SJCRH30 (cell line): ENCODE measurements at regions not wholly inside any gene's neighbourhood (a gene's known extent, or its start where the extent isn't known, plus 50 kb on each side); places are given as distances from the start of the nearest gene placed in this dataset.
"Not testable (repeated sequence)": the region's sequence is repeated elsewhere in the genome, so short reads cannot be mapped to it uniquely, and the experiment has no call there.

Experiments used
- DNase-seq, 2 experiments: peaks; one replicate each; pipeline ENCODE4 v3.0.0-alpha.2; 2015 to 2020
- H3K27ac ChIP-seq: fragments of 250-450 bp; sonication (Bioruptor Pico); 2 replicates; pipeline ENCODE4 v1.5.1; 2020; ENCODE audit warnings: mild to moderate bottlenecking, moderate library complexity
- H3K27me3 ChIP-seq: fragments of 250-450 bp; sonication (Bioruptor Pico); 2 replicates; pipeline ENCODE4 v1.5.1; 2020; ENCODE audit warnings: mild to moderate bottlenecking, moderate library complexity
- H3K36me3 ChIP-seq: fragments of 250-450 bp; sonication (Bioruptor Pico); 2 replicates; pipeline ENCODE4 v1.5.1; 2020; ENCODE audit warnings: mild to moderate bottlenecking, moderate library complexity
- H3K4me1 ChIP-seq: fragments of 250-450 bp; sonication (Bioruptor Pico); 2 replicates; pipeline ENCODE4 v1.5.1; 2020; ENCODE audit warnings: mild to moderate bottlenecking, moderate library complexity
- H3K4me3 ChIP-seq: fragments of 250-450 bp; sonication (Bioruptor Pico); 2 replicates; pipeline ENCODE4 v1.5.1; 2020; ENCODE audit warnings: mild to moderate bottlenecking, moderate library complexity
- H3K9me3 ChIP-seq: fragments of 250-450 bp; sonication (Bioruptor Pico); replicated peaks from 2 replicates; pipeline ENCODE4 v1.5.1; 2020; ENCODE audit warnings: mild to moderate bottlenecking, moderate library complexity

DNA sequence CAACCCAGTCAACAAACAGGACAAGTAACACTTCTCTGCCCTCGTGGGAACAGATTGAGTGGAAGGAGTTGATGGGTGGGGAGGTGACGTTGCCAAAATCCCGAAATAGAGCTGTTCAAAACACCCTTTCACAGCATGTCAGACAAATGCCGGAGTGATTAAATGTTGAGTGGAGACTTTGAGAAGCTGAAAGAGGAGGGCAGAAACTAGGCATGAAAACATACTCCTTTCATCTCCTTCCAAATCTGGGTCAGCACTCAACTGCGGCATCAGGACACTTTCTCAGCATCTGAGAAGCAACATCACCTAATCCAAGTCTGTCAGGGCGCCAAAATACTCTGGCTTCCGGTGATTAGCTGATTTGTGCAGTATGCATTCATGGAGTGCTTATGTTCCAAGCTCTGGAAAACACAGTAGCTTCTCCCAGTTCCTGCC lies 51.5 kb upstream of the MRI1 start:
- H3K27me3 ChIP-seq, result 0 out of 2 replicates have a peak, but pooled peaks cover 8% of the 10 kb centered on the region
- no peaks in the 10 kb centered on the region for H3K4me1 ChIP-seq
- no peak overlapping the region for H3K4me3 ChIP-seq
- no peak for DNase-seq
- no peak overlapping the region for H3K27ac ChIP-seq
- H3K36me3 ChIP-seq, result no peaks in the 10 kb centered on the region
- H3K9me3 ChIP-seq, result peaks cover 9% of the 10 kb centered on the region

DNA sequence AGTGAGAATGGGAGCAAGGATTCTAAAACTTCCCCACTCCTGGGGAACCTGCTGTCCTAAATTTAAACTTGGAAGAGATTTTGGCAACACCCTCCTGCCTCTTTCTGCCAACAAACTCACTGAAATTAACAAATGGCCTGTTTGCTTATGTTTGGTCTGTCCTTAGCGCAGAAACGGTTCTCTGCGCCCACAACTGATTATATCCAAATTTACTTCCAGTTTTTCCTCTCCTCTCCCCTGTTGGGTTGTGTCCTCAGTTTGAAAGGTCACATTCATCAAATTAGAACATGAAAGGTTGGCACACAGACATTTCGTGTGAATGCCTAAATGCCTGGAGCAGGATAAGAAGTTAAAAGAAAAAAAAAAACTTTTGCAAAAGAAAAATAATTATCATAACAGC lies 56.4 kb upstream of the MRI1 start:
- Histone ChIP-seq H3K27ac (no peak overlapping the region), H3K4me3 (no peak overlapping the region), H3K36me3 (no peaks in the 10 kb centered on the region), H3K4me1 (no peaks in the 10 kb centered on the region), H3K27me3 (0 out of 2 replicates have a peak, but pooled peaks cover 4% of the 10 kb centered on the region), H3K9me3 (no peaks in the 10 kb centered on the region)
- DNase-seq, result no peak

DNA sequence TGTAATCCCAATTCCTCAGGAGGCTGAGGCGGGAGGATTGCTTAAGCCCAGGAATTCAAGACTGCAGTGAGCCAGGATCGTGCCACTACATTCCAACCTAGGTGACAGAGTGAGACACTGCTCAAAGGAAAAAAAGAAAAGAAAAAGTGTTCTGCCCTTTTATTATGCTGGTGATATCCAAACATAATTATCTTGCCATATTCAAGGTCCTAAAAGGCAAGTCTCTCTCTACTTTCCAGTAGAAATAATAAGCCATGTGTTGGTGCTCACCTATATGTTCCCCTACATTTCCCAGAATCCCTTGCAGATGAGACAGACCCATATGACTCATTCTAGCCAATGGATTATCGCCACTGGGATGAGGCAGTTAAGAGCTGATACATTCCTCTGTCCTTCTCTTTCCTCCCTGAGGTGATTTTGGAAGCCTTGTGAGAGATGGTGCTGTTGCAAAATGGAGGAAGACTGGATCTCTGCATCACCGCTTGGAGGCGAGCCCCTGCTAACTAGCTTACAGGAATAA lies 58.3 kb upstream of the MRI1 start:
- H3K27me3 ChIP-seq, result 0 out of 2 replicates have a peak, but pooled peaks cover 4% of the 10 kb centered on the region
- 0 out of 2 replicates have a peak, but pooled peaks cover 6% of the 10 kb centered on the region for H3K9me3 ChIP-seq
- H3K36me3 ChIP-seq, result no peaks in the 10 kb centered on the region
- H3K4me1 ChIP-seq, result no peaks in the 10 kb centered on the region
- DNase-seq, result no peak
- no peak overlapping the region for H3K4me3 ChIP-seq
- no peak overlapping the region for H3K27ac ChIP-seq

DNA sequence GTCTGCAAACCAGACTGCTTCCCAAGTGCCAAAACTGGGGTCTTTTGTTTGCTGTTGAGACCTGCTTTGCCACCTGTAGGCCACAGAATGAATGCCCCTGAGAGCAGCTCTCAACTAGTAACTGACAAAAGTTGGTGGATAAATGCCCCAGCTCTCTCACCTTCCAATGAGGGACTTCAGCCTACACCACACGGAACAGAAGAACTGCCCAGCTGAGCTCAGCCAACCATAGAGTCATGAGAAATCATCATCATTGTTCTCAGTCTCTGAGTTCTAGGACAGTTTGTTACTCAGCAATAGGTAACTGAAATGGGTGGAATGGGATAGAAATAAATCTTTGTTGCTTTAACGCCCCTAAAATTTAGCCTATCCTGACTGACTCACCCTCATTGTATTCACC lies 59.1 kb upstream of the MRI1 start:
- 0 out of 2 replicates have a peak, but pooled peaks cover under 1% of the 10 kb centered on the region for H3K27me3 ChIP-seq
- H3K36me3 ChIP-seq, result no peaks in the 10 kb centered on the region
- H3K9me3 ChIP-seq, result peaks cover 9% of the 10 kb centered on the region; the same call in 1 of the 2 replicates
- DNase-seq, result no peak
- H3K27ac ChIP-seq, result no peak overlapping the region
- no peaks in the 10 kb centered on the region for H3K4me1 ChIP-seq
- no peak overlapping the region for H3K4me3 ChIP-seq

DNA sequence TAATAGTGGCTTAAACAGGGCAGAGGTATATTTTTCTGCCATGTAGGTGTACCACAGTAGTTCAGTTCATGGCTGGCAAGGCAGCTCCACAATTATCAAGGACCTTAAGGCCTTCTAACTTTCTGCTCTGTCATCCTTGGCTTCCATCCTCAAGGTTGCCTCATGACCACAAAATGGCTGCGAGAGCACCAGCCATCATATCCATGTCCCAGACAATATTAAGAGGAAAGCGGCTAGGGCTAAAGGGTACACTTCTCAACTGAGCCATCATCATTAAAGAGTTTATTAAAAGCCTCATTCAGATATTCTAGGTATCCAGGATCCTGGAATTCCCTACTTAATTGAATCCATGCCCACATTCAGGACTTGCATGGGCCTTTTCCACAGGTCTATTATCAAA lies 62.7 kb upstream of the MRI1 start:
- Histone ChIP-seq H3K9me3 (peaks cover 9% of the 10 kb centered on the region; the same call in 1 of the 2 replicates), H3K36me3 (no peaks in the 10 kb centered on the region), H3K27me3 (no peaks in the 10 kb centered on the region), H3K4me3 (no peak overlapping the region), H3K27ac (no peak overlapping the region), H3K4me1 (no peaks in the 10 kb centered on the region)
- no peak for DNase-seq

DNA sequence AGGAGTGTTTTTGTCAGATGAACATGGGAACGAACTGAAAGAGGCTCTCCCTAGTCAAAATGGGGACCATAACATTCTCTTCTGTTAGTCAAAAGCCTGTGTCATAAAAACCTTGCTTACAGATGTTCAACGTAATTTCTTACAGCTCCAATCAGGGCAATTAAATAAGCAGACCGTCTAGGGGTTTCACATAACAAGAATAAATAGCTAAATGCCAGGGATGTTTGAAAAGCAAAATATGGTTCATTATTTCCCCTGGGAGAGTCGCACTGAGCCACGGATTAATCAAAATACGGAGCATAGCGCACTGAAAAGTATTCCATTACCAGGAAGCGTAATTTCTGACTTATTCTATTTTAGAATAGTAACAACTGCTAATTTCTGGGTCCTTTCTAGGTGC lies 63.7 kb upstream of the MRI1 start:
- H3K27ac ChIP-seq, result no peak overlapping the region
- H3K36me3 ChIP-seq, result no peaks in the 10 kb centered on the region
- no peak for DNase-seq
- H3K4me3 ChIP-seq, result no peak overlapping the region
- no peaks in the 10 kb centered on the region for H3K27me3 ChIP-seq
- no peaks in the 10 kb centered on the region for H3K4me1 ChIP-seq
- H3K9me3 ChIP-seq, result peaks cover 9% of the 10 kb centered on the region; the same call in 1 of the 2 replicates

DNA sequence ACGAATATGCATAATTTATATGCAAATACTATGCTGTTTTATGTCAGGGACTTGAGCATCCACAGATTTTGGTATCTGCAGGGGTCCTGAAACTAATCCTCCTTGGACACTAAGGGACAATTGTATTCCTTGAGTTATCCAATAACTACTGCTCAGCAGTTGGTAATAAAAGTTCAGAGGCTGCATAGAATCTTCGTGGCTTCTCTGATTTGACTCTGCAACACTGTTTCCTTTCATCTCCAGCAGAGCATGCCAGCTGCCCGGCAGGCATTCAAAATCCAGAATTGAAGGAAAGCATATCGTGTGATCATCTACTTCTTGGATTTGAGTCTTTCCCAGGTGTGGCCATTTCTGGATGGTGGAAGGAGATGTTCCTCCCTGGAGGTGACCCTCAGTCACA lies 64.5 kb upstream of the MRI1 start:
- Histone ChIP-seq H3K9me3 (peaks cover 9% of the 10 kb centered on the region; the same call in 1 of the 2 replicates), H3K4me3 (no peak overlapping the region), H3K4me1 (no peaks in the 10 kb centered on the region), H3K27me3 (no peaks in the 10 kb centered on the region), H3K36me3 (no peaks in the 10 kb centered on the region), H3K27ac (no peak overlapping the region)
- no peak for DNase-seq

DNA sequence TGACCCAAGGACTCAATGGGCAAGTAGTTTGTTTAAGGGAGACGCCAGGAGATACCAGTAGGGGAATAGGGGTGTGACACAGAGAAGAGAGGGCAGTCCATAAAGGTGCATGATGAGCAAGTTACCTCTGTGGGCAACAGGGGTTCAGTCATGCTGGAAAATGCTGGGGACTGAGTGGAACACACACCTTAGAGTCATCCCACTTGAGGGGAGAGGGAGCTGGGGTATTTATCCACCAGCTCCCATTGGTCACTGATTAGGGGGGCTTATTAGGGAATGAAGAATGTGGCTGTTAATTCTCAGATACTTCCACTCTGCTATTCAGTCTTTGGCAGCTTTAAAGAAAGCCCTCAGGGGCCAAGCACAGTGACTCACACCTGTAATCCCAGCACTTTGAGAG lies 67.5 kb upstream of the MRI1 start:
- DNase-seq, result no peak
- H3K4me1 ChIP-seq, result no peaks in the 10 kb centered on the region
- peaks cover 9% of the 10 kb centered on the region; the same call in 1 of the 2 replicates for H3K9me3 ChIP-seq
- H3K27me3 ChIP-seq, result 0 out of 2 replicates have a peak, but pooled peaks cover 3% of the 10 kb centered on the region
- H3K4me3 ChIP-seq, result no peak overlapping the region
- H3K36me3 ChIP-seq, result no peaks in the 10 kb centered on the region
- no peak overlapping the region for H3K27ac ChIP-seq

DNA sequence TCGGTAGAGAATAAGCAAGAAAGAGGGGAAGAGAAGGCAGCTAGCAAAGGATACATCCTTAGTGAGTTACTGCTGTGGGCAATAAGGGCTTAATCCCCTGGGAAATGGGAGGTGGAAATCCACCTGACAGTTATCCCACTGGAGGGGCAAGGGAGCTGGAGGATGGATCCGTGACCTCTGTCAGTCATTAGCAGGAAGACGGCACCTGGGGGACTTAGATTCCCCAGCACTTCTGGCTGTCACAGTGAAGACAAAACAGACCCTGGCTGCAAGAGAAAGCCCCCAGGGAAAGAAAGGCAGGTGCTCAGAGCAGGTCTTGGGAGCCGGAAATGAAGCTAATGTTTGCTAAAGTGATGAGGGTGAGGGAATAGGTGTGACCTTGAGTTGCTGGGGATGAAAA lies 70.4 kb upstream of the MRI1 start:
- H3K27me3 ChIP-seq, result 0 out of 2 replicates have a peak, but pooled peaks cover 3% of the 10 kb centered on the region
- H3K27ac ChIP-seq, result no peak overlapping the region
- no peaks in the 10 kb centered on the region for H3K36me3 ChIP-seq
- no peak for DNase-seq
- H3K4me3 ChIP-seq, result no peak overlapping the region
- H3K4me1 ChIP-seq, result peaks cover 5% of the 10 kb centered on the region; the same call in 1 of the 2 replicates
- H3K9me3 ChIP-seq, result no peaks in the 10 kb centered on the region; the same call in 1 of the 2 replicates

DNA sequence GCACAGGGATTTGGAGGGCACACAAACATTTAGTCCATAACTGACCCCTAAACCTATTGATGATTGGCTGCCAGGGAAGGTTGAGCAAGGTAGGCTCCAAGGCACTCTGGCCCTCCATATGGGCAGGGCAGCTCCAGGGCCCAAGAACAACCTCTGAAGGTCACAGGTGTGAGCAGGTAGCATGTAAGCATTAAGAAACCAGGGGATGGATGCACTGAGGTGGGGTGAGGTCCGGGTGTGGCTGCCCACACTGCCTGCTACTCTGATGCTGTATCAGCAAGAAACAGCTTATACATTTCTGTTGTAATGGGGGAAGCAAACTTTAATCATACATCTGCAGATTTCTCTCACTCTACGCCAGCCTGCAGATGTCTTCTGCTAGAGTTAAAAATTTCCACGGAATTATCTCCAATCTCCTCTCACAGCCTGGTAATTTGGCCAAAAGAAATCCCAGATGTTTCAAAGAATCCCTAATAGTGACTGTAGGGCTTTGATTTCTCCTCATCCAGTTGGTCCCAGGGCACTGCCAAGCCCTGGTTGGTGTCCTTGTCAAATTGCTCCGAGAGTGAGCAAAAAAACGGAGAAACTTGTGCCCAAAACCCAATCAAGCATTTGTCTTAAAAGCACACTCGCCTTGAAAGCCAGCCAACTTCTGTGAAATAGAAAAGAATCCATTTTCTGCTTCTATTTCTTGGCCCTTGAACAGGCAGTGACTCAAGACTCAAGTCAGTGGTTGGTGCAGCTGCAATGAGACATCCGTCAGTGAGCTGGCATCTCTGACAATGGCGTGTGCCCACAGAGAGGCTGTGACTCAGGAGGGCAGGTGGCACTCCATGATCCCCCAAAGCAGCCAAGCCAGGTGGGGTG lies 72.5 kb upstream of the MRI1 start:
- Histone ChIP-seq H3K9me3 (no peaks in the 10 kb centered on the region; the same call in 1 of the 2 replicates), H3K36me3 (no peaks in the 10 kb centered on the region), H3K27ac (no peak overlapping the region), H3K4me3 (no peak overlapping the region), H3K27me3 (0 out of 2 replicates have a peak, but pooled peaks cover 3% of the 10 kb centered on the region), H3K4me1 (peaks cover 5% of the 10 kb centered on the region; the same call in 1 of the 2 replicates)
- DNase-seq, result no peak

DNA sequence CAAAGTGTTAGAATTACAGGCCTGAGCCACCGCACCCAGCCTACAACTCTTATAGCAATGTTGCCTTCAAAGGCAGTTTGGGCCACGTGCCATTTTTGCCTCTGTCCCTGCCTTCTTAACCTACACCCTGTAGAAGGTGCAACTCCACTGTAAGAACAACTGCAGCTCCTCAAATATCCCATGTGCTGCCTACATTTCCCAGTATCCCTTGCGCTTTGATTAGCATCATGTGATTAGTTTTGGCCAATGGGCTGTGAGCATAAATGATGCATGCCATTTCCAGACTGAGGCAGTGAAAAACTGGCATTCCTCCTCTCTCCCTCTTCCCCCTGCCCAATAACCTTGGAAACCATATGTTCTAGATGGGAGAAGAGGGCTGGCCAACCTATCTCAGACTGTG lies 75.2 kb upstream of the MRI1 start:
- peaks cover 19% of the 10 kb centered on the region for H3K4me1 ChIP-seq
- DNase-seq, result peak; percentile 34 to 74
- H3K9me3 ChIP-seq, result no peaks in the 10 kb centered on the region; the same call in 1 of the 2 replicates
- no peaks in the 10 kb centered on the region for H3K36me3 ChIP-seq
- H3K4me3 ChIP-seq, result no peak overlapping the region
- H3K27ac ChIP-seq, result no peak overlapping the region
- H3K27me3 ChIP-seq, result 0 out of 2 replicates have a peak, but pooled peaks cover 3% of the 10 kb centered on the region

DNA sequence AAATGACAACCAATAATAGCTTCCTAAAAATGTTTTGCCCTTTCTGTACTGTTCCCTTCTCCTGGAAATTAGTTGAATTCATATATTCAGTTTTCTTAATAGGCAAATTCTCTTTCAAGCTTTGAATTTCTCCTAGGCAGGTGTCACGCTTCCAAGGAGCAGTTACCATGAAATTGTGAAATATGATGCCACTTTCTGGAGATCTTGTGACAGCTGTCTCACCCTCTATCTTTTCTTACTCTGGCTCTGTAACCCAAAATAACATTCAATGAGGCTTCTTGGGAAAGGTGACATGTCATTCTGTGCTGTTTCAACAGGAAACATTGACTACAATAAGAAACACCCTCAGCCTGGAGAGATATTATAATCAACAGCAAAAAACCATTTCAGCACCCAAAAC lies 80.3 kb upstream of the MRI1 start:
- H3K9me3 ChIP-seq, result peaks cover 6% of the 10 kb centered on the region
- no peak overlapping the region for H3K27ac ChIP-seq
- H3K27me3 ChIP-seq, result no peaks in the 10 kb centered on the region
- peaks cover 18% of the 10 kb centered on the region for H3K4me1 ChIP-seq
- H3K36me3 ChIP-seq, result no peaks in the 10 kb centered on the region
- no peak overlapping the region for H3K4me3 ChIP-seq
- DNase-seq, result peak in 1 of 2 experiments; percentile 68

DNA sequence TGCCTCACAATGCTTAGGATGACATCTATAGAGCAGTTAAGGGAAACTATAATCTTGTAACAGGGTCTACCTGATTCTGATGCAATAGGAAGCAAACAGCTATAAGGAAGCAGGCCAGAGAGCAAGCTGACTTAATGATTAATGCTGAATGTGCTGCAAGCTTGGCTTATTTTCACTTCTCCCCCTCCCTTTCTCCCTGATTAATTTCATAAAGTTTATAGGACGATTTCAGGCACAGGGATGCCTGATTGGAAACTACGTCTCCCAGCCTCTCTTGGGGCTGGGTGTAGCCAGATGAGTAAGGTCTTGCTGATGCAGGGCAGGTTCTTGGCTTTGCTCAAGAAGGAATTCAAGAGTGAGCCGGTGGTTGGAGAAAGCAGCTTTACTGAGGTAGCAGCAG lies 82.8 kb upstream of the MRI1 start:
- H3K27ac ChIP-seq, result no peak overlapping the region
- H3K4me1 ChIP-seq, result peaks cover 18% of the 10 kb centered on the region
- DNase-seq, result no peak

DNA sequence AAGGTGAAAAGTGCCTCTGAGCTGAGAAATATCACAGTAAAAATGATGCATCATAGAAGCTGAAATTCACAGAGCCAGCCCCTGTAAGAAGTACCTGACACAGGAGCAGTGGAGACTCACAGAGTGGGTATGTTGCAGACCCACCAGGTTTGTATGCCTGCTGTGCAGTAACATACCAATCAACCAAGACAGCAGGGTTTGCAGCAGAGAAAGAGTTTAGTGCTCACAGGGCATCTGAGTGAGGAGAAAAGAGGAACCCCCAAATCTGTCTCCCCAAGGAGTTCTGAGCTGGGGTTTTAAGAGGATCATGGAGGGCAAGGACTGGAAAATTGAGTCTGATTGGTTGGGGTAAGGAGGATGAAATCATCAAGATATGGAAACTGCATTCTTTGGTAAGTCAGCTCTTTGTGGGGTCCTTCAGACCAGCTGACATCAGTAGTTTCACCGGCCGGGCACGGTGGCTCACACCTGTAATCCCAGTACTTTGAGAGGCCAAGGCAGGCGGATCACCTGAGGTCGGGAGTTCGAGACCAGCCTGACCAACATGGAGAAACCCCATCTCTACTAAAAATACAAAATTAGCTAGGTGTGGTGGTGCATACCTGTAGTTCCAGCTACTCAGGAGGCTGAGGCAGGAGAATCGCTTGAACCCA lies 83.5 kb upstream of the MRI1 start:
- not testable (repeated sequence) for H3K27me3 ChIP-seq, H3K4me3 ChIP-seq
- peaks cover 14% of the 10 kb centered on the region for H3K4me1 ChIP-seq

More for the DNA sequence above, 82.8 kb upstream of the MRI1 start:
- Histone ChIP-seq H3K36me3 (no peaks in the 10 kb centered on the region), H3K4me3 (no peak overlapping the region), H3K27me3 (no peaks in the 10 kb centered on the region), H3K9me3 (peaks cover 6% of the 10 kb centered on the region)

DNA sequence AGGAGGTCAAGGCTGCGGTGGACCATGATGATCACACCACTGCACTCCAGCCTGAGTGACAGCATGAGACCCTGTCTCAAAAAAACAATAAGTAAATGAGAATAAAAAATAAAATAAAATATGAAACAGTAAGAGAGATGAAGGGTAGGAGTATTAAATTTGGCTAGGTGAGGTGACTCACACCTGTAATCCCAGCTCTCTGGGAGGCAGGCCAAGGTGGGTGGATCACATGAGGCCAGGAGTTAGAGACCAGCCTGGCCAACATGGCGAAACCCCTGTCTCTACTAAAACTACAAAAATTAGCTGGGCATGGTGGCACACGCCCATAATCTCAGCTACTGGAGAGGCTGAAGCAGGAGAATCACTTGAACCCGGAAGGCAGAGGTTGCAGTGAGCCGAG lies 87.4 kb upstream of the MRI1 start:
- not testable (repeated sequence) for H3K4me1 ChIP-seq, H3K36me3 ChIP-seq, H3K27me3 ChIP-seq, H3K4me3 ChIP-seq, H3K9me3 ChIP-seq, H3K27ac ChIP-seq, DNase-seq

More for the DNA sequence above, 83.5 kb upstream of the MRI1 start:
- H3K9me3 ChIP-seq, H3K27ac ChIP-seq, DNase-seq, H3K36me3 ChIP-seq: not testable (repeated sequence)
